HG03571 (cell line): ENCODE measurements at regions not wholly inside any gene's neighbourhood (a gene's known extent, or its start where the extent isn't known, plus 50 kb on each side); places are given as distances from the start of the nearest gene placed in this dataset.

Experiments
- ATAC-seq: cut with Tn5 transposase; IDR thresholded peaks from one replicate; pipeline ENCODE4 v1.9.1; 2021; ENCODE audit not compliant: unreplicated experiment

DNA sequence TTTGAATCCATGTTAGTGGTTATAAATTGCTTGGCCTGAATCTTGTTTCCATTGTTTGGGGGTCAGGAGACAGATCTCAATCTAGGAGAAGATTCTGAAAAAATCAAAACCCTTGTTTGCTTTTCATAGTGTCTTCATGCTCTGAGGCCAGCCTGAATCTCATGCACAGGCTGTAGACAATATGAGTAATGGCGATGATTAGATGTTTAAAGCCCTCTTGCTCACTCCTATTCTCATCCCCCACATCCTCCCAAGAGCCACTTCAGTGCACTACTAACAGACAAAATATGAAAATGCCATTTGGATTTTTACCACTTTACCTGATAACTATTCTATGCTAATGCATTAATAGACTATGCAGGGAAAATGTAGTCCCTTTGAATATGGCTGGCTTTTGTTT lies 129.4 kb downstream of the NUDT12 start:
- ATAC-seq = no peak

DNA sequence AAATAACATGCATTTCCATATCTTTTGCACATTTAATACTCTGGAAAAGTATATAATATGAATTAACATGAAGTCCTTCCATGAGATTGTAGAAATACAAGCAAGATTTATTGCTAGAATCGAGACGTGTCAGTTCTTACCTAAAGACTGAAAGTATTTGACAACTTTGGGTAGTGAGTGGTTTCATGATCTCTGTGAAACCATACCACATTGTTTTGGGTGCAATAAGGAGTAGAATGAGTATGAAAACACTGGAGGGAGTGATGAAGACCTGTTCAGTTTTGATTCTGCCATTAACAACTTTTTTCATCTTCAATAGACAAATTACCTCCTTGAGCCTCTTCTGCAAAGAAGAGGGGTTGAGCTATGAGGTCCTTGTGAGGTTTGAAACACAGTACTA lies 133.7 kb downstream of the NUDT12 start:
- ATAC-seq = no peak

GRCh38 chr5:103428411-103428871 lies 134.1 kb downstream of the NUDT12 start:
- ATAC-seq = no peak

DNA sequence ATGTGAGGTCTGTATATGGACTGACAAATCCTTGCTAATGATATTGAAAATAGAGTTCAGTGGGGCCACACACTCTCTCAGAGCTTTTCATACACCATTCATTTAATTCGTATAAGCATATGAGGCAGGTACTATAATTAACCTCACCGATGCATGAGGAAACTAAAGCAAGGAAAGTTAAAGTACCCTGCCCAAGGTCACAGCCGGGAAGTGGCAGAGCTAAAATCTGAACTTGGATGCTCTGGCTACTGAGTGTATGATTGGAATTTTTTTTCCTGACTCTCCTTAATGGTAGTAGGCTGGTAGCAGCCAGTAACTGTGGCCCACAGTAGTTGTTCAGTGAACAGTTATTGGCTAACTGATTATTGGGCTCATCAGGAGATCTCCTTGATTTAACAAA lies 135.3 kb downstream of the NUDT12 start:
- ATAC-seq = no peak

- no peak for ATAC-seq
These were observed 136.7 kb downstream of the NUDT12 start for GRCh38 chr5:103425686-103426454.

DNA sequence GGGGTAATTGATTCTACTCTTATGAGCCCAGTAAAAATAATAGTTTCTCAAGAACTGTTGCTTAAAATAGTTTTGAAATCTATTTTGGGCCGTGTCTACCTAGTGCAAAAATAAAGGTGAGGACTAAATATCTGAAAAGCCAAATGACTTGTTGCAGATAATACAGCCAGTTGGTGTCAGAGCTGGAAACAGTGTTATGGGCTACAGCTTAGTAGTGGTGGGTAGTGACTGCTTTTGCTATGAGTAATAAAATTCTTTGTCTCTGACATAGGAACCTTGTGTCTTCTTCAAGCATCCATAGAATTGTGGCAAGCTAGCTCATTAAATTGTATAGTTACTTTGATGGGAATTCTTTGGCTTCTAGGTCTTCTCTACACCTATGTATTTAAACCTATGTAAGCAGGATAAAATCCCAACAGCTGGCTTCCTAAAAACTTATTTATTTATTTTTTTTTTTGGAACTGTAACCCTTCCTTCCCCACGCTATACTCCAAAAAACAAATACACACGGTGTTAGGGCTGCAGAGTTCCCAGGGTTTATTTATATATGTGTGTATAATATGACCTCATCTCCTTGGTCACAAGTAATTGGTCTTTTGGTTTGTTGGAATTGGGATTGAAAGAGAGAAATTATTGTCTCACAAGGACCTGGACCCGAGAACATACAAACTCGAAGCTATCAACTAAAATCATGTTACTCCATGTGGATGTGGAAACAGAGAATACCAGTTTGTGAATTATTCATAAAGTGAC lies 138.0 kb downstream of the NUDT12 start:
- ATAC-seq = no peak

GRCh38 chr5:103424026-103424425 lies 138.6 kb downstream of the NUDT12 start:
- ATAC-seq = no peak

GRCh38 chr5:103422756-103423155 lies 139.8 kb downstream of the NUDT12 start:
- ATAC-seq = no peak

DNA sequence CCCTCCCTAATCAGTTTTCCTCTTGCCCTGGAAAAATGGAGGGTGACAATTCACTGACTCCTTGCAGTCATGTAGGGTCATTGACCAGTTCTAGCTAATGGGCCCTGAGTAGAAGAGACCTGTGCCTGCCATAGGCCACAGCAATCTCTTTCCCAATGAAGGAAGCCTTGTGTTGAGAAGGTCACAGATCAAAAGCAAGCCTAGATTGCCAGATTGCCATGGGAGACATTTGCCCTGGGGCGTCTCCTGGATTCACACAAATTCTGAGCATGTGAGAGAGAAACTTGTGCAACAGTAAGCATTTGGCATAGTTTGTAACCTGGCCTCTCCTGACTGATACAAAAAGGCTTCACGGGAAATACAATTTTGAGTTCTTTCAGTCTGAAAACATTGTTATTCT lies 148.0 kb downstream of the NUDT12 start:
- no peak for ATAC-seq

DNA sequence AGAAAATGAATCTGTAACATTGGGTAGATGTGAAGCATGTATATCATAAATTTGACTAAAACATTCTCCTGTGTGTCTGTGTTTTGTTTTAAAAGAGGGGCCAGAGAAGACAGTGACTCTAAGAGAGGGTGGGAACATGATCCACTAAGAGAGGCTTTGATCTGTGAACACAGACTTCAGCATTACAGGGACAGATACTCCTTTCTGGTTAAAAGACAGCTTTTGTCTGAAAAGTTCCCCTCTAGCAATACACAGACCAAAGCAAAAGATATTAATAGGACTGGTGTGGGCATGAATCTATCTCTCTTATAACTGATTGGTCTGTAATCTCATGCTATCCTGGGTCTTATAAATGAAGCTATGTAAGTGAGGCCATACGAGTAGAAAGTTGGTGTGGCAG lies 150.9 kb downstream of the NUDT12 start:
- ATAC-seq = no peak

DNA sequence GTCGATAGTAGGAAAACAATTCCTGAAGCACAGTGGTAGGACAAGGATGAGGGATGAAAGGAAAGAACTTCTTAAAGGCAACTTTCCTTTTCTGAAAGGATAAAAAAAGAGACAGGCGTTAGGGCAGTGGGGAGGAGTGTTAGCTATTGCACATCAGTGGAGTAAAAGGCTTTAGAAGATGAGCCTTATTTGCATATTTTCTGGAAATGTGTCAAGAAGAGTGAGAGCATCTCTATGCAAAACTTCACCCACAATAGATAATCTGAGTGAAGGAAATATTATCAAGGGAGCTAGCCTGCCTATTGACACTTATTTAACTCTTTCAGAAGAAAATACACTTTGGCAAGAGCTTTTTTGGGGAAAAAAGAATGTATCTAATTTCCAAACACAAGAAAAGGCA lies 151.6 kb downstream of the MACIR start:
- peak; percentile 85 for ATAC-seq

GRCh38 chr5:103409013-103409670 lies 150.6 kb downstream of the MACIR start:
- ATAC-seq = no peak

DNA sequence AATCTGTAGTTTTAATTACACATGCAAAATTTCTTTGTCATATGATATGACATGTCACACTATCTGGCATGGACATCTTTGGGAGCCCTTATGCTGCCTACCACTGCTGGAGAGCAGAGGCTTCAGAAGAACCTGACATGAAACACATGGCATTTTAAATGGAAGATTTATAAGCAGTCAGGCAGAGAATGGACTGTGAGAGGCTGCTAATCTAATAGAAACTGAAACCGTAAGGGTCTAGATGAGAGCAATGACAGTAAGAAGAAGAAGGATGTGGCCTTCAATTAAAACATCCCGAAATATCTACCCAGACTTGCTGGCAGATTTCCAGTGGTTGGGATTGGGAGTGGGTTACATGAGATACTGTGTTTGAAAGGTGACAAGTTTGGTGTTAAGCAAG lies 149.8 kb downstream of the MACIR start:
- peak; percentile 52 for ATAC-seq

DNA sequence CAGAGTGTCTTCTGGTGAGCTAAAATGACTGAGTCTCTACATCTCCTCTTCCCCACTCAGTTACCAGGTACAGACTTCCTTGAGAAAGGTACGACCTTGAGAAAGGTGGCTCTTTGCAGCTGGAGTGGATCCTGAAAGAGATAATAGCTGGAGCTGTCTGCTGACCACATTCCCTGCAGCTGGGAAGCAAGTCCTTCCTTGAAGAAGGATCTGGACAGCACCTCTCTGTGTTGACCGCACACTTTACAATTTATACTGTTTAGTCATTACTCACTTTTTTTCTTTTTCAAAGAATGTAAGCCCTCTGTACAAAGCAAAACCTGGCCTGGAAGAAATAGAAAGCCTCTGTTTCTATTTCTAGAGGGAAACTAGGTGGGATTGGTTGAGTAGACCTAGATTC lies 148.8 kb downstream of the MACIR start:
- ATAC-seq = no peak

DNA sequence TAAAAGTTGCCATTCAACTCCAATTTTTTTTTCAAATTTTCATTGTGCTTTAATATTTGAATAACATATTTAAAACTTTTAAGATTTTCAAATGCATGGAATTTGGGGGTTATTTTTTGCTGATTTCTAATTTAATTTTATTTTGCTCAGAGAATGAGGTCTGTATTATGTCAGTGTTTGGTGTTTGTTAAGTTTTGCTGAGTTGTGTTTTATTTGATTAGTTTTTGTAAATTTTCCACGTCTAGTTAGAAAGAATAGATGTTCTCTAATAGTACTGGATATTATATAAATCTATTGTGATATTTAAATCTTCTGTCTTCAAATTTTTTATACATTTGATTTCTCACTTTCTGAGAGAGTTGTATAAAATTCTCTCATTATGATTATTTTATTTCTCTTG lies 145.9 kb downstream of the MACIR start:
- no peak for ATAC-seq

DNA sequence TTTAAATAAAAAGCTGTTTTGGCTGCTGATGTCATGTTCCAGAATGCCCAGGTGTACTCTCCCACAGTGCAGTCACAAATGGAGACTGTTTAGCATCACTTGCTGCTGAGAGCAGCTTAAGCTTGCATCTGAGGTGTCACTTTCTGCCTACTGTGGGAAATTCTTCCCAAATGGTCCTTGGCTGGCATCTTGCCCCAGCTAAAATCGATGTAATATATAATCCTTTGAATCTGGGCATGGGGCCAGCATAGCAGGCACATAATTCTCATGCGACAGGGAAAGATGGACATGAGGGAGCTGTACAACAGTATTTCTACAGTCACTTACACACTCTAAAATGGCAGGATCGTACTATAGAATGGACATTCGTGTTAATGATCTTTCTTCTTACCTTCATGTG lies 144.3 kb downstream of the MACIR start:
- no peak for ATAC-seq

- no peak for ATAC-seq
These were observed 139.4 kb downstream of the MACIR start for GRCh38 chr5:103397739-103398581.

GRCh38 chr5:103394676-103395075 lies 136.1 kb downstream of the MACIR start:
- ATAC-seq = no peak

- ATAC-seq = no peak
These were observed 134.7 kb downstream of the MACIR start for GRCh38 chr5:103393101-103393754.

DNA sequence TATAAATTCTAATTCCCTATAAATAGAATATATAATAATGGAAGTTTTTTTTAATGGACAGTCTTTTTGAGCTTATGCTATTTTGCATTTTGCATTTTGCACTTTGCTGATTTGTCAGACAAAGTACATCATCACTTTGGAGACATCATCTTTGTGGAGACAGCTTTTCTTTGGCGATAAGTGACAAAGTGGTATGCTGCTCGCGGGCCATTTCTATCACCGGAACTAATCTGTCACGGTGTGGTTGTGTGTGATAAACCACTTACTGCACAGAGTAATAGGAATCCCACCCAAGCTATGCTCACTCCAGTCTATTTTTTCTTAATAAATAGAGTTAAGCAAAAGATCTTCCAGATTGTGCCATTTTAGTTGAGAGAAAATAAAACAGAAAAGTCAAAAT lies 133.1 kb downstream of the MACIR start:
- no peak for ATAC-seq
